Mesodermal cell (in vitro differentiated cells): ENCODE measurements at regions not wholly inside any gene's neighbourhood (a gene's known extent, or its start where the extent isn't known, plus 50 kb on each side); places are given as distances from the start of the nearest gene placed in this dataset.
"Not testable (repeated sequence)": the region's sequence is repeated elsewhere in the genome, so short reads cannot be mapped to it uniquely, and the experiment has no call there.

ENCODE experiments used
- H3K27ac ChIP-seq: 2 replicates; pipeline ENCODE4 v1.7.0; 2013; ENCODE audit warnings: mild to moderate bottlenecking, low read depth, low read length, moderate library complexity; ENCODE audit not compliant: severe bottlenecking
- H3K36me3 ChIP-seq: 2 replicates; pipeline ENCODE4 v1.7.1; 2013; ENCODE audit warnings: mild to moderate bottlenecking, low read length, moderate library complexity; ENCODE audit not compliant: control insufficient read depth, insufficient read depth
- H3K4me1 ChIP-seq: one replicate; pipeline ENCODE4 v1.7.1; 2013; ENCODE audit warnings: mild to moderate bottlenecking, low read length; ENCODE audit not compliant: insufficient read depth, control insufficient read depth, poor library complexity, severe bottlenecking
- H3K4me3 ChIP-seq: 2 replicates; pipeline ENCODE4 v1.7.0; 2013; ENCODE audit warnings: low read length, control low read depth, mild to moderate bottlenecking; ENCODE audit not compliant: insufficient read depth, poor library complexity, severe bottlenecking; ENCODE audit errors: extremely low read depth
- H3K9me3 ChIP-seq: 2 replicates; pipeline ENCODE4 v1.7.1; 2013; ENCODE audit warnings: mild to moderate bottlenecking, low read length, moderate library complexity; ENCODE audit not compliant: control insufficient read depth
- WGBS, 2 experiments: methylation state at CpG; one replicate each; pipeline ENCODE4 v1.1.5; 2013; ENCODE audit warnings: missing lambda C conversion rate in 2 of 2; ENCODE audit not compliant: insufficient coverage in 2 of 2; 5-methylcytosine and 5-hydroxymethylcytosine counted together

DNA sequence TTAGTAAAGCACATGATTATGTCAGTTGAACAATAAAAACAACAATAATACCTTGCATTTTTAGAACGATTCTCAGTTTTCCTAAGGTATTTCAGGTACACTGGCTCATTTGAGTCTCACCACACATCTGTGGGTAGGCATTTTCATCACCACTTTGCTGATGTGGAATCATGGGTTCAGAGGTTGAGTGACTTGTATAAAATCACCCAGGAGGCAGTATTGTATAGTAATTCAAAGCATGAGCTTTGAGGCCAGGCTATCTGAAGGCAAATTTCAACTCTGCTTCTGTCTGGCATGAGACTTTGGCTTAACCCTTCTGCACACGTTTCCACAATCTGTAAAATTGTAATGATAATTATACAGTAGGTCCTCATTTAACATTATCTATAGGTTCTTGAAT lies 183.9 kb upstream of the CMC1 start:
- no peak overlapping the region for H3K4me3 ChIP-seq
- no peaks in the 10 kb centered on the region for H3K4me1 ChIP-seq
- WGBS, 2 experiments = 60 to 88% methylated on average over 1 of the region's 2 CpGs
- H3K27ac ChIP-seq = no peak overlapping the region
- no peaks in the 10 kb centered on the region for H3K36me3 ChIP-seq
- no peaks in the 10 kb centered on the region for H3K9me3 ChIP-seq

DNA sequence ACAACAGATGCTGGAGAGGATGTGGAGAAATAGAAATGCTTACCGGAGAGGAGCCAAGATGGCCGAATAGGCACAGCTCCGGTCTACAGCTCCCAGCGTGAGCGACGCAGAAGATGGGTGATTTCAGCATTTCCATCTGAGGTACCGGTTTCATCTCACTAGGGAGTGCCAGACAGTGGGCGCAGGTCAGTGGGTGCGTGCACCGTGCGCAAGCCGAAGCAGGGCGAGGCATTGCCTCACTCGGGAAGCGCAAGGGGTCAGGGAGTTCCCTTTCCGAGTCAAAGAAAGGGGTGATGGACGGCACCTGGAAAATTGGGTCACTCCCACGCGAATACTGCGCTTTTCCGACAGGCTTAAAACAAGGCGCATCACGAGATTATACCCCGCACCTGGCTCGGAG lies 182.2 kb upstream of the CMC1 start:
- not testable (repeated sequence) for H3K27ac ChIP-seq, H3K9me3 ChIP-seq, H3K36me3 ChIP-seq, H3K4me3 ChIP-seq, H3K4me1 ChIP-seq
- WGBS, 2 experiments = 86 to 94% methylated on average over 3 to 17 of the region's 25 CpGs

DNA sequence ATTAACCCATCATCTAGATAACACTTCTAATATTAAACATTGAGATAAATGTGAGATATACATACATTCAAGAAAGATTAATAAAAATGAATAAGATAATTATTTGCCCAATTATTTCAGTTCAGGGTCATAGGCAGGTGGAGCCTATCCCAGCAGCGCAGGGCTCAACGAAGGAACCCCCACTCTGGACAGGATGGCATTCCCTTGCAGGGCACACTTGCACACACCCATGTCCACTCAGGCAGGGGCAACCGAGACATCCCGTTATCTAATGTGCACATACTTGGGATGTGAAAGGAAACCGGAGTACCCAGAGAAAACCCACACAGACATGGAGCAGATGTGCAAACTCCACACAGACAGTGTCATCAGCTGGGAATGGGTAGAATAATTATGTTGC lies 175.4 kb upstream of the CMC1 start:
- 91 to 100% methylated on average over 1 to 5 of the region's 5 CpGs for WGBS, 2 experiments
- H3K36me3 ChIP-seq = no peaks in the 10 kb centered on the region
- no peaks in the 10 kb centered on the region for H3K9me3 ChIP-seq
- no peaks in the 10 kb centered on the region for H3K4me1 ChIP-seq
- no peak overlapping the region for H3K27ac ChIP-seq
- H3K4me3 ChIP-seq = no peak overlapping the region

DNA sequence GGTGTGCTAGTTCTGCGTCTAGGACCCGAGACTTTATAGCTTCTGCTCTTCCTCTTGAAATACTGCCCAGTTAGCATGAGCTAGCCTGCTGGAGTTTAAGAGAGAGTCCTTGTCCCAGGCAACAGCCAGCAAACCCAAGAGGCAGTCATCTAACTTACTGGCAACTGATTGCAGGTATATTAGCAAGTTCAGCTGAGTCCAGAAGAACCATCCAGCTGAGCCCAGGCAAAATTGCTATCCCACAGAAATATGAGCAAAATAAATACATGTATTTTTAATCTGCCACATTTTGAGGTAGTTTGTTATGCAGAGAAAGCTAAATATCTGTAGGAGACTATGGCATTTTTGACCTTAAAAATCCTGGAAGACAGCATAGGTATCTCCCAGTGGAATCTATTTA lies 174.4 kb upstream of the CMC1 start:
- Histone ChIP-seq H3K4me1 (no peaks in the 10 kb centered on the region), H3K4me3 (no peak overlapping the region), H3K27ac (no peak overlapping the region), H3K36me3 (no peaks in the 10 kb centered on the region), H3K9me3 (no peaks in the 10 kb centered on the region)
- WGBS, 2 experiments = 67% methylated on average over 1 of the region's 2 CpGs; no CpG with 5 or more reads in 1 of the 2 experiments

DNA sequence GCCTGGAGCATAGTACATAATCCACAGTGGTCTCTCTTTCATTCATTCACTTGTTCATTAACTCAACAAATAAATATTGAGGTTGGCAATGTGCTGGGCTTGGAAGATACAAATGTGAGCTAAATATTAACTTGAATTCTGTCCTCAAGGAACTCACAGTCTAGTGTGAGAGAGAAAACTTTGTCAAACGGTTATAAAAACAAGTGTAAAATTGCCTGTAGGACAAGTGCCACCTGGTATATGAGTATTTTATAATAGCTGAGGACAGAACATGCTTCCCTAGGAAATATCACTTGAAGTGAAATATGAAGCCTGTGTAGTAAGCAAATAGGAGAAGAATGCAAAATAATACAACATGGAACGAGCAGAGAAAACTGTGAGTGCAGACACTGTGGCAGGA lies 173.1 kb upstream of the CMC1 start:
- Histone ChIP-seq H3K4me3 (no peak overlapping the region), H3K36me3 (no peaks in the 10 kb centered on the region), H3K4me1 (no peaks in the 10 kb centered on the region), H3K9me3 (no peaks in the 10 kb centered on the region), H3K27ac (no peak overlapping the region)
- WGBS, 2 experiments = 86 to 94% methylated on average over 2 of the region's 2 CpGs

DNA sequence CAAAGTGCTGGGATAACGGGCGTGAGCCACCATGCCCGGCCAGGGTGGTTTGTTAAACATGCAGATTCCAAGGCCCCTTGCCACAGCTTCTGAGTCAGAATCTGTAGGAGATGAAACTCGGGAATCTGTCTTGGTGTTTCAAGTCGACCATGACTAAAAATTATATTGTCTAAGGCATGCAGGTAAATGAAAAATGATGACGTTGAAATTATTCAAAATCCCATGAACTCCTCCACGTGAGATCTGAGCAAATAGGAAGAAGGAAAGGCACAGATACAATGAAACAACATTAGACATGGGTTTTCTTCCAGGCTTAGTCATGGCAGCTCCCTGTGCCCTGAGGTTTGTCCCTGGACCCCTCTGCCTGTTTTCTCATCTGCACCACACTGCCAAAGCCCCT lies 172.0 kb upstream of the CMC1 start:
- H3K36me3 ChIP-seq = no peaks in the 10 kb centered on the region
- no peaks in the 10 kb centered on the region for H3K4me1 ChIP-seq
- H3K4me3 ChIP-seq = no peak overlapping the region
- 90 to 95% methylated on average over 5 to 6 of the region's 7 CpGs for WGBS, 2 experiments
- H3K27ac ChIP-seq = no peak overlapping the region
- no peaks in the 10 kb centered on the region for H3K9me3 ChIP-seq

DNA sequence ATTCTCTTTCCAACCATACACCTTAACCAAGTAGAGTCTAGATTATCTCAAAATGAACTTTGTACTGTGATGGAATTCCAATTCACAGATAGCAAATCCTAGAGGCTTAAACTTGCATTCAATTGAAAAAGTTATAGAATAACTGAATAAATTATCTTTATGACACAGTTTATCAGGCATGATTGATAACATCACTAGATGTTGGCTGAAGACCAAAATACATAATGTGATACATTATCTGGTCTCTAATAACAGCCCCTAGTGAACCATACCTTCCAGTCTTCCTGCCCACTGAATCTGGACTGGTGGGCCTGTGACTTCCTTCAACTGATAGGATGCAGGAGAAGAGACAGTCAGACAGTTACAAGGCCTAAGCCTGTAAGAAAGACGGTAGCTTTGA lies 165.2 kb upstream of the CMC1 start:
- Histone ChIP-seq H3K36me3 (no peaks in the 10 kb centered on the region), H3K4me3 (no peak overlapping the region), H3K27ac (no peak overlapping the region), H3K9me3 (no peaks in the 10 kb centered on the region), H3K4me1 (no peaks in the 10 kb centered on the region)
- 82 to 90% methylated on average over 1 of the region's 1 CpG for WGBS, 2 experiments

DNA sequence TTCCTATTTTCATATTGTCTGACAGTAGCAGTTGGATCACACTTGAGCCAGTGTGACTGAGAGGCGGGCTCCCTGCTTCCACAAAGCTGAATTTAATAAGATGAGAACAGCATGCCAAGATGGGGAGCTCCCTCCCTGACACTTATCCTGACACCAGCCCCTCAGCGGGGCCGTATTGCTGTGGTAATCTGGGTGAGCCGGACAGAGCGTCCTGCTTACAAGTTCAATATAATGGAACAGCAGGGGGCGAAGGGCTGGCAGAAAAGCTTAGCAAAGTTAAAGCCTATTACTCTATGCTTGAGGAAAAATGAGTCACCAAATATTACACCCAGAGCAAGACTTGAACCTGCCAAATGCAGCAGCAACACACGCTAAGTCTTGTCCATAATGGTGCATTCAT lies 163.8 kb upstream of the CMC1 start:
- H3K9me3 ChIP-seq = no peaks in the 10 kb centered on the region
- H3K4me1 ChIP-seq = no peaks in the 10 kb centered on the region
- 43 to 44% methylated on average over 2 to 7 of the region's 7 CpGs for WGBS, 2 experiments
- no peaks in the 10 kb centered on the region for H3K36me3 ChIP-seq
- no peak overlapping the region for H3K27ac ChIP-seq
- H3K4me3 ChIP-seq = no peak overlapping the region

DNA sequence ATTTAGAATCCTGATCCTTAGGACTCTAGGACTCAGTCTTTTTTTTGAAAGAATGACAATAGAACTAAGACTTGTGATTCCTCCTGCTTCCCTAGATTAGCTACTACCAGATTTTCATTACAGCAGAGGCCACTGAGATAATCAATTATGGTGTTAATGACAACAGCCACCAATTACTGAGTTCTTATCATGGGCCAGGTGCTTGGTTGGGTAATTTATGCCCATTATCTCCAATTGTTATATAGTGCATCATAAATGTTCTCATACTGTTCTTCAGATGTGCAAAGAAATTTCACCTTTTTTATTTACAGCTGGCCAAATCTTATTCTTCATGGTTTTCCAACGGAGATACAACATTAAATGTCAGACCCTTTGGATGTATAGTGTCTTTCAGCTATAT lies 162.9 kb upstream of the CMC1 start:
- H3K36me3 ChIP-seq = no peaks in the 10 kb centered on the region
- H3K4me3 ChIP-seq = no peak overlapping the region
- no peak overlapping the region for H3K27ac ChIP-seq
- H3K9me3 ChIP-seq = no peaks in the 10 kb centered on the region
- no peaks in the 10 kb centered on the region for H3K4me1 ChIP-seq
- WGBS, 2 experiments = 100% methylated on average over 1 of the region's 1 CpG; no CpG with 5 or more reads in 1 of the 2 experiments

DNA sequence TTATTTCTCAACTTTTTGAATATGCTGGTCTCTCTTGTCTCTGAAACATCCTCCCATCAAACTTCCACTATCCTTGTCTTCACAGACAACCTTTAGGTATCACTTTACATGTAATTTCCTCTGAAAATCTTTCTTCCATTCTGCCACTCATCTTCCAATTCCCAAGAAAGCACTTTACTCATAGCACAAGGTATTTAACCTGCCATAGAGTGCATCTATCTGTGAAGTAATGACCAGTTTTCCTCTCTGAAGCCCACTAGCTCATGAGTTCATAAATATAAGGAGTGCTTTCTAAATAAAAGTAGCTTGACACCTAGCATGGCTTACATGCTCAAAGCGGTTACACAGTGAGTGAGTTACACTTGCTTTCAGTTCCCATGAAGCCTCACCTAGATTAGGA lies 160.7 kb upstream of the CMC1 start:
- no peaks in the 10 kb centered on the region for H3K36me3 ChIP-seq
- 86 to 91% methylated on average over 1 of the region's 1 CpG for WGBS, 2 experiments
- no peak overlapping the region for H3K4me3 ChIP-seq
- H3K27ac ChIP-seq = no peak overlapping the region
- no peaks in the 10 kb centered on the region for H3K9me3 ChIP-seq
- no peaks in the 10 kb centered on the region for H3K4me1 ChIP-seq

DNA sequence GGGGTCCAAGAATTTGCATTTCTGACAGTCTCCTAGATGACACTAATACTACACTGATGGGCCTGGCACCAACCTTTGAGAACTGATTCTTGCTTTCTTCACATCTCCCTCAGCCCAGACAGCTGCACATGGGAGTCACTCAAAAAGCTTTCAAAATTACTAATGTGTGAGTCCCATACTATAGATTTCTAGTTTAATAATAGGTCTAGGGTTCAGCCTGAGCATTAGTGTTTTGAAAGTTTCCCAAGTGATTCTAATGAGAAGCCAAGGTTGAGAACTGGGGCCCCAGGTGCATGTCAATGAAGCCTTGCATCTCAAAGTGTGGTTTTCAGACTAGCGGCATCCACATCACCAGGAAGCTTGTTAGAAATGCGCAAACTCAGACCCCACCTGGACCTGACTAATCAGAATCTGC lies 159.9 kb upstream of the CMC1 start:
- Histone ChIP-seq H3K27ac (no peak overlapping the region), H3K36me3 (no peaks in the 10 kb centered on the region), H3K4me3 (no peak overlapping the region), H3K9me3 (no peaks in the 10 kb centered on the region), H3K4me1 (no peaks in the 10 kb centered on the region)
- WGBS, 2 experiments = 51 to 61% methylated on average over 2 of the region's 2 CpGs

DNA sequence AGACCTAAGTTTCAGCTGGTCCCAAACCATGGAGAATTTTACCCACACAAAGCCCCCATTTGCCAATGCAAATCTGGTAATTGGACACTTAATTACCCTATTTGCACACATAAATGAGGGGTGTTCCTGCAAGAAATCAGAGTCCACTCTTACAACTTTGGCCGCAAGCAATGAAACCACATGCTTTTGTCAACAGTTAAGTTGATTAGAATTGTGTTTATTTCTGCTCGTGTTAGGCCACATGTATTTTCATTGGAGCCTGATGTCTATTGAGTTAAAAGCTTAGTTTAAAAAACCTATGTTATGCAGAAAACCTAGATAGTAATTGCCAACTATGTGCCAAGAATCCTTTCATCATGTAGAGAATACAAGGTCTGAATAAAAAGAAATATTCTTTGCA lies 153.8 kb upstream of the CMC1 start:
- H3K27ac ChIP-seq = no peak overlapping the region
- 100% methylated on average over 1 of the region's 2 CpGs for WGBS, 2 experiments
- H3K4me1 ChIP-seq = no peaks in the 10 kb centered on the region
- no peaks in the 10 kb centered on the region for H3K9me3 ChIP-seq
- H3K36me3 ChIP-seq = no peaks in the 10 kb centered on the region
- H3K4me3 ChIP-seq = no peak overlapping the region
